Left renal pelvis (tissue), 4 donors: ENCODE measurements at regions not wholly inside any gene's neighbourhood (a gene's known extent, or its start where the extent isn't known, plus 50 kb on each side); places are given as distances from the start of the nearest gene placed in this dataset.

Source experiments
- DNase-seq, 4 donors: peaks; one replicate each; pipeline ENCODE4 v3.0.0-alpha.2; 2013; ENCODE audit warnings: low read depth in 4 of 4, low spot score in 3 of 4

DNA sequence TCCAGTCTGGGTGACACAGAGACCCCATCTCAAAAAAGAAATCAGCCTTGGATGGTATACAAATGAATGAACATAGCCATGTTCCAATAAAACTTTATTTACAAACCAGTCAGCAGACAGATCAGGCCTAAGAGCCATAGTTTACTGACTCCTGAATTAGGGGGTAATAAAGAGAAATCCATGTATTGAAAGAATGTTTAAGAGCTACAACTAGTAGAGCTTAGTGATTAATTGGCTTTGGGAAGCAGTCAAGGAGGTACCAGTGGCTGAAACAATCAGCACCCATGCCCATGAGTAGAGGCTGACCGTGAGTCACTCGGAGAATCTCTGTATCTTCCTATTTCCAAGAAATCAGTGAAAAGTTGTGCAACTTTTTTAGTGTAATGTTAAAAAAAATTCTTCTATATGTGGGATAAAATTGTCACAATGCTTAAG lies 223.6 kb upstream of the RREB1 start:
- no peak for DNase-seq

DNA sequence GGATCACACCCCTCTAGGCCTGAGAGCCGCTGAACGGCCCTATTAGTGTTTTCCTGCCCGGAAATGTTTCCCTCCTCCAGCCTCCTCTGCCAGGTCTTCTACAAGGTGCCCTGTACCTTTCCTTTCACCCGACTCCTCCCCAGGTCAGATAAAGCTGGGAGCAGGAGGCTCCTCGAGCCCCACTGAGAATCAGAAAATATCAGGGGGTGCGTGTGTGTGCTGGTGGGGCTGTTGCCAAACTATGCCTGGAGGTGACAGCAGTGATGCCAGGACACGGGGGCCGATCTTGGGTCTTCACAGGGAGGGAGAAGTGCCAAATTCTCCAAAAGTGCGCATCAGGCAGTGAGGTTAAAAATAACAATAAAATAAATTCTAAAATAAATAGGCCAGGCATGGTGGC lies 222.8 kb upstream of the RREB1 start:
- DNase-seq, result no peak

DNA sequence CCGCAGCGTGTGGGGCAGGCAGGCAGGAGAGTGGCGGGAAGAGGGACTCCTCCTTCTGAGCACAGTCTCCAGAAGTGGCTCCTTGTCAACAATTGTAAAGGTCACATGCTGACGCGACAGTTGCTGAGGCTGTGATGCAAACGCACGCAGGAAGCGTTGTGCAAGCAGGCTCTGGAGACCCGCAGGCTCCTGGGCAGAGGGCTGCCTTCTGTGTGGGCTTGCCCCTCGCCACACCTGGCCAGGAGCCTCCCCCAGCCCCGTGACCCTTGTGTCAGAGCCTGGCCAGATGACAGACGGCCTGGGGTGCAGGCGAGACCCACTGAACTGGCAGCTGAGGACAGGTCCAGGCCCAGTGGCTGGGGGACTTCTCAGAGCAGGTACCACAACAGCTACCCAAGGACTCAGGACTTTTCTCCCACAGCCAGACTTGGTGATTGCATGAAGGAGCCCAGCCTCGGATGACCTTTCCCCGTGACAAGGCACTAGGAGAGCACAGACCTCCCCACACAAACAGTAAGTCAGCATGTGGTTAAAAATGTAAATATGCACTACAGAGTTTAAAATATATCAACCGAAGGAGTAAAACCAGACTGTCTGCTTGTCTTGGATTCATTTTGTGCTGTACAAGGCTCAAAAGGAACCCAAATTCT lies 222.1 kb upstream of the RREB1 start:
- no peak for DNase-seq

DNA sequence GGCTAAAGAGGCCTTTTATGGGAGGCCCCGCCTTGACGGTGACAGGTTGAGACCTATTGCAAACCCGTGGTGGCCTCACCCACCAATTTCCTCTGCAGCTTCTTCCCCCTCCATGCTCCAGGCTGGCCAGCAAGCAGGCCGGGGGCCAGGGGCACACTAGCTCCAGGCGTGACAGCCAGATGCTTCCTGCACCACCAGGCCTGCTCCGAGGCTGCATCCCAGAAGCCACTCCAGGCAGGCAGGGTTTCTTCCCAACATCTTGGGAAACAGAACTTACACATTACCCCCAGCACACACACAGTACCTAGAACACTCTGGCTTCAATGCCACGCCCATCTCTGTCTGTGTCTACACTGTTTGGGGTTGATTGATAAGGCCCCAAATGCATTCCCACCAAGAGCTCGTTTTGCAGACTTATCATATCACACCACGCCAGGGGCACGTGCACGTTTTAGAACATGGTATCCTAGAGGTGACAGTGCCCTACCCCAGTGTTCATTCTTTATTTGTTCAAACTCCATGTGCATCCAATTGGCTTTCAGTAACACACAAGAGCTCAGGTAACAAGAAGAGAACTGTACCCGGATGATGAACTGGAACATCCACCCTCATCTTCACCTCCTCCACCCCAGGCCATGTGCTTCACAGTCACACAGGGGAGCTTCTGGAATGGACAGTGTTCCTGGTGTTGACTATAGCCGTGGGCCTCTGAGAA lies 221.4 kb upstream of the RREB1 start:
- no peak for DNase-seq

DNA sequence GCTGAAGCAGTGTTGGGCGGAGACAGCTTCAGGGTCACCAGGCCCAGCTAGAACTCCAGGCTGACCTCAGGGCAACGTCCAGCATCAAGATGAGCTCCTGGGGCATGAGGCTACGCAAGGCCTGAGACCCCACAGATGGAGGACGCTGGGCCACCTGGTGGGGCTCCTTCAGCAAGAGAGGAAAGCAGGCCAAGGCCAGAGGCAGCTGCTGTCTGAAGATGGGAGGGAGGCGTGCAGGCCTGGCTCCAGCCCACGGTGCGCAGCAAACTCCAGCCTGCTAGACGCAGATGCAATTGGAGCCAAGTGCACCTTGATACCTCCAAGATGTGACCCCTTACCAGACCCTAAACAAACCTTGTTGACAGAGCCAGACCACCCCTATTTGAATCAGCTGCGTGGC lies 220.9 kb upstream of the RREB1 start:
- DNase-seq, result no peak

DNA sequence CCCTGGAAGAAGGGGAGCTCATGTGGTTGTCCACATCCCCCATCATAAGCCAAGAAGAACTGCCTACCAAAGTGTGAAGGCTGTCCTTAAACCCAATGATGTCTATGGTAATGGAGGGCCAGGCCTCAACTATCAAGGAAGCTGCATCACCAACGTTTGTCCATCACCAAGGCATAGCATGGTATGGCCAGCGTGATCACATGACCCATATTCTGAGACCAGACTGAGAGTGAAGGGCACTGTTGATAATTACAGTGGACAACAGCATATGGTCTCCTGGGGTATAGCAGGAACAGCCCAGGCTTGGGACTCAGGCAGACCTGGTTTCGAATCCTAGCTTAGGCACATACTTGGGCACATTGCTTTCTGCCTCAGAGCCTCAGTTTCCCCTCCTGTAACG lies 218.2 kb upstream of the RREB1 start:
- DNase-seq, result no peak

DNA sequence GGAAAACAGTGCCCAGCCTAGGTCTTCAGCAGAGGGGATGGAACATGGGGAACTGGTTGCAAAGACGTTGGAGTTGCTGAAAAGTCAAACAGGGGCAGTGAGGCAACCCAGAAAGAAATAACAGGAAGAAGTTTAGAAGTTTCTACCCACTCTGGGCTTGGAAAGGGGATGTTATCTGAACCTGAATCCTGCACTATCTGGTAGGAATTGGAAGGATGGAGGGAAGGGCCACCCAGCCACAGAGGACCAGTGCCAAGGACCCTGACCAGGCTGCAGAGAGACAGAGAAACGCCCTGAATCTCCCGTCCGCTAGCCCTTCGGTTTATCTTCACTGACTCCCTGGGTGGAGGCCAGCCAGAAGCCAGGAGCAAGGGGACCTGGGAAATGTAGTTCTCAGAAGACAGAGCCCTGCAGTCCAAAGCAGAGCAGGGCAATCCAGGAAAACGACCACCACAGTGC lies 217.3 kb upstream of the RREB1 start:
- DNase-seq, result no peak

DNA sequence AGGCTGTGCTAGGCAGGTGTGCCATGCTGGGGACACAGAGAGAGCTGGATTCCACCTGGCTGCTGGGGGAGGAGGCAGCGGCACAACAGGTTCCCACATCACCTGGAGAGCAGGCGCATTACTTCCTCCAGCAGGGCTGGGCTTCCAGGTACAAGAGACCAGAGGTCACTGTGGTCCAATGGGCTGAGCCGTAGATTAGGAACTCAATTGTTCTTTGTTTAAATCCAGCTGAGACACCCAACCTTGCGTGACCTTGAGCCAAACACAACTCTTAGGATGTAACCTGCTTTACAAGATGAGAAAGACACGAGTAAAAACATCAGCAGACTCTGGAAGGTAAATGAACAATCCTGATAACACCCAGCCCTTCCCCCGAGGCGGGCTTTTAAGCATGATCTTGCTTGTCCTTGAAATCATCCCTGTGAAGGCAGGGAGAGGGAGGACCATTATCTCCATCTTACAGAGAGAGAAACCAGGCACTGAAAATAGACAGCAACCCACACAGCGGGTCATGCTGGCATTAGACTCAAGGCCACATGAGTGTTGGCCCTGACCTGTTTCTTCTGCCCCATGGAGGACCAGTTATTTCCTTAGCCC lies 216.5 kb upstream of the RREB1 start:
- no peak for DNase-seq

DNA sequence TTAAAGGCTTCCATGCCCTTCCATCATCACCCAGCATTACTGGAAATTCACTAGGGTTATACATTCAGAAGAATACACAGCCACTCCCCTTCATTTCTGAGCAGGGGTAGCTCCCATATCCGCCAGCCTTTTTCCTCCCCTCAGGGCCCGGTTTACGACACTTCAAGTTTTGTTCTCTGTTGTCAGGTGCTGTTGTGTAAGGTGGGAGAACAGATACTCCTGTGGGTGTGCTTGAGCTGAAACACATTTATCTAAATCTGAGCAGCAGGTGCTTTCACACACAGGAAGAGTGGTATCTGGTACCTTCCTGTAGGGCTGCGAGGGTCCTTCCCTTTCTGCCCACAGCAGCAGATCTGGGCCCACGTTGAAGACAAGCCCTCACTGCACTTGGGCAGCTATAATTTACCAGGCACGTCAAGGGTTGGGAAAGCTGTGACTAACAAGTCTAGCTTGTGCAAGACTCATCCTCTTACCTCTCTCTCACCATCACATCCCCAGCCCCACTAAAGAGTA lies 215.8 kb upstream of the RREB1 start:
- no peak for DNase-seq

DNA sequence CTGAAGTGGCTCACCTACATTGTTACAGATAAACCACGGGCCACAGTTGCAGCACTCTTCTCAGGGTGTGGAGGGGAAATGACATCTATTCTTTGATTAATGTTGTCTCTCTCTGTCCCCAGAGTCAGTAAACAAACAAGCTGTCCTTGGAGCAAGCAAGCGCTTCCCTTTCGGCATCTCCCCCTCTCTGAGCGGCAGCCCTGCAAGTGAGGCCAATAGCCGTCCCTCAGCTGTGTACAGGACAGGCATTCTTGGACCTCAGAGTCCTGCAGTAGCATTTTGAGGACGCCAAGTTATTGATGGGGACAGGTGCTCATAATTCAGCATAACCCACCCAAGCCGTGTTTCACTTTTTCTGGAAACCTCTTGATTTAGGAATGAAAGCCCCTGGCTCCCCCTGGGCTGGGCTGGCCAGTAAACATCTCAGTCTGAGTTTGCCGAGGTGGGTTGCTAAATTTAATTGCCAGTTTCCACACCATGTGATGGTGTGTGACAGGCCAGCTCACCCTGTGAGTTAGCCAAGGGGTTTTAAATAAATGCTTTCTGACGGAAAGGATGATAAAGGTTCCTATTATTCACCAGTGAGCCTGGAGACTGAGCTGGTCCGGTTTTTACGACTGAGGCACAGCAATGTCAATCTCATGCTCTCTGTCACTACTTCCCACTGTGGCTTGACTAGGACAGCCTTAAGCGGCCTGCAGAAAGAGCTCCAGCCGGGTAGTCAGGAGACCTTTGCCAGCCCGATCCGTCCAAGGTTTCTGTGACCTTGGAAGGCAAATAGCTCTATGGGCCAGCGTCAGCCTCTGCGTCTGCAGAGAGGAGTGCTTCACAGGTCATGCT lies 214.8 kb upstream of the RREB1 start:
- no peak for DNase-seq

DNA sequence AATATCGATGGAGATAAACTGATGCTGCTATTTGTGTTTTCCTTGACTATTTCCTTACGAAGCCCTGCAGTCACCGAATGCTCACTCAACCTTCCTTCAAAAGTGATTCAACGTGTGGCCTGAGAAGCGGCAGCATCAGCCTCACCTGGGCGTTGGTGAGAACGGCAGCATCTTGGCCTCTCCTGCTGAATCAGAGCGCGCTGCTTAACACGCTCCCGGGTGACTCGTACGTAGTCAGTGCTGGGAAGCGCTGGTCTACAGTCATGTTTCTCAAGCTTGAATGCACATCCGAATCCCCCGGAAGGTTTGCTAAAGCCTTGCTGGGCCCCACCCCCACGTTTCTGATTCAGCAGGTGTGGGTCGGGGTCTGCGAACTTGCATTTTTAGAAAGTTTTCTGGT lies 214.1 kb upstream of the RREB1 start:
- DNase-seq, result no peak

DNA sequence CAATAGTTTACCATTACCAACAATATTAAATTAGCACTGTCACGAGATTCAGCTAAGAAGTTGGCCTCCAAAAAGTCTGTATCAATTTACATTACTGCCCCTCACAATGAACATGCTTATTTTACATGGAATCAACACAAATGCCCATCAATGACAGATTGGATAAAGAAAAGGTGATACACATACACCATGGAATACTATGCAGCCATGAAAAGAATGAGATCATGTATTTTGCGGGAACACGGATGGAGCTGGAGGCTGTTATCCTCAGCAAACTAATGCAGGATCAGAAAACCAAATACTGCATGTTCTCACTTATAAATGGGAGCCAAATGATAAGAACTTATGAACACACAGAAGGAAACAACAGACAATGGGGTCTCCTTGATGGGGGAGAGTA lies 211.8 kb upstream of the RREB1 start:
- DNase-seq, result no peak

DNA sequence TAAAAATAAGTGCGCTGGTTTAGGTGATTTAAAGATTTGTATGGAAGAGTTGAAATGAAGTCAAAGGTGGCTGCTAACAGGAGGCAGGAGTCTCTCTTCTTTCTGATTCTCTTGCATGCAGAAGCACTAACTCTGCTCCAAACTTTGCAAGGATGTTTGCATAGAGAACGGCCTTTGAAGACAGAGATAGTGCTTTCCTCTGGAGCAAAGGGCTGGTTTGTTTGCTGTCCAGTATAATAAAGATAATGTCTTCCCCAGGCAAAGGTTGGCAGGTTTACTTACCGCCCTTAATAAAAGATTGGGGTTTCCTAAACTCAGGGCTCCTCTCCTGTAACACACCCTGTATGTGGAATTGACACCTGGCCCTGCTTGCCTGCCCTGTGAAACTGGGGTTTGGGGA lies 210.6 kb upstream of the RREB1 start:
- DNase-seq, result no peak

DNA sequence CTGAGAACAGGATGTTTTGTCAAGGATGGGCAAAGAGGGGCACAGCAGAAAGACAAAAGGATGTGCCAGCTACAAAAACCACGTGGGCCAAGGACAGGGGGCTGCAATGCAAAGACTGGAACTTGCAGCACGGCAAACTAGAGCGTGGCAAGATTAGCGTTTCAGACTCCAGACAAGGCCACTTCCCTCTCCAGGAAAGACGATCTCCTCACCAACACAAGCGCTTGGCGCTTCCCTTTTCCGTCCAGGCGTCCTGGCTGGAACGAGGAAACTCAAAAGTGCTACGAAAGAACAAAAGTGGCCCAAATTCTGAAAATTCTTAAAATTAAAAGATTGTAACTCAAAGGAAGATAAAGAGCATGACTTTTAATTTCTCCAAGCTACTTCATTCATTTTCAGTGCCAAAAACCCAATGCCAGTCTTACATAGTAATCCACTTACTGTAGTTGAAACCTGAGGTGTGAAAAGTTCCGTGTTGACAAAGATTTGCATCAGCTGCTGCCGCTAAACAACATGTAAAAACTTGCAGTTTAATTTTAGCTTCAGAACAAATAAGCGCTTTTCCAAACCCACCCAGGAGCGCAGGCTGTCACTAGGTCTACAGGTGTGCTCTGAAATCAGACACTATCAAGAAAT lies 207.1 kb upstream of the RREB1 start:
- DNase-seq, result no peak

DNA sequence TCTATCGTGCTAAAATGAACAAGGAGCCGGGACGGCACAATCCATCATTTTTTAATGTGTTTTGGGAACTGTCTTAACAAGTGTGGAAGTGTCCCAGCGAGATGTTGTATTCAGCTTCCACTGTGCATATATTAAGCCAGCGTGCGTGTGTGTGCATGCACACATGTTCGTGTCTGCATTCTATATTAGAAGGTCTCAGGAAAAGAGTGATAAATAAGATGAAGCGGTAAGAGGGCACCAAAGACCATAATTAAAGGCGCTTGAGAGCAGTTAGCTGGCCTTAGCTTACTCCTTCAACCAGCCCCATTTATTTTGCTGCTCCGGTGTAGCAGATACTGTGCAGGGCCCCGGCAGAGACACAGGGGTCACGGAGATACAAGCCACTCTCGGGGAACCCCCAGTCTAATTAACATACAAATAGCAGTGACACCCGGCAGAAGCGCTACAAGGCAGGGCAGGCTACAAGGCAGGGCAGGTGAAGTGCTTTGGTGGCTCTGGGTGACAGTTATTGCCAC lies 206.5 kb upstream of the RREB1 start:
- no peak for DNase-seq

DNA sequence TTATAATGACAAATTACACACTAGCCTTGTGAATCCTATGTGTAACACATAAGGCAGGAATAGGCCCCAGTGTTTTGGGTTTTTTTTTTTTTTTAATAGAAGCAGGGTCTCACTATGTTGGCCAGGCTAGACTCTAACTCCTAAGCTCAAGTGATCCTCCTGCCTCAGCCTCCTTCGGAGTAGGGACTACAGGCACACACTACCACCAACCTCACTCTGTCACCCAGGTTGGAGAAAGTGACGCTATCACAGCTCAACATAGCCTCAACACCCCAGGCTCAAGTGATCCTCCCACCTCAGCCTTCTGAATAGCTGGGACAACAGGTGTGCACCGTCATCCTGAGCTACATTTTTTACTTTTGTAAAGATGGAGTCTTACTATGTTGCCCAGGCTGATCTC lies 205.8 kb upstream of the RREB1 start:
- DNase-seq, result no peak

DNA sequence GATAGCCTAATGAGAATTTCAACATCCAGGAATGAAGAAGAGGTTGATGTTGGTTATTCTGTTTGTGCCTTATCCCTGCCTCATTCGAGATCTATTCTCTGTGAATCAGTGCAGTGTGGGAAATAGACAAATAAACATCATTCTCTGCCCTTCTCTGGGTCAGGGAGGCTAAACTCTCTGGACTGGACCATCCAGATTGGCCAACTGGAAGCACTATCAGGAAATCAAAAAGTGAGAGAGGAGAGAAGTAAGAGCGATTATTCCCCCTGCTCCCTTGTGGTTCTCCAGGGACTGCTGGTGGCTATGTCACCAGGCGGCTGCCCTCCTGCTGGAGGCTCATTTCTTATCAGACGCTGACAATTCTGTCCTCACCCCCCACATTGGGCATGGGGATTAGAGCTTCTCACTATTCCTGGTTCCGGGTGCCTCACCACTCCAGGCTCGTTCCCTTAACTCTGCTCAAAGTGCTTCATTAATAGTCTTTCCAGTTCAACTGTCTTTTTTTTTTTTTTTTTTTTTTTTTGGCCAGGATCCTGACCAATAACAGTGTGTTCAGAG lies 201.7 kb upstream of the RREB1 start:
- DNase-seq, result no peak

DNA sequence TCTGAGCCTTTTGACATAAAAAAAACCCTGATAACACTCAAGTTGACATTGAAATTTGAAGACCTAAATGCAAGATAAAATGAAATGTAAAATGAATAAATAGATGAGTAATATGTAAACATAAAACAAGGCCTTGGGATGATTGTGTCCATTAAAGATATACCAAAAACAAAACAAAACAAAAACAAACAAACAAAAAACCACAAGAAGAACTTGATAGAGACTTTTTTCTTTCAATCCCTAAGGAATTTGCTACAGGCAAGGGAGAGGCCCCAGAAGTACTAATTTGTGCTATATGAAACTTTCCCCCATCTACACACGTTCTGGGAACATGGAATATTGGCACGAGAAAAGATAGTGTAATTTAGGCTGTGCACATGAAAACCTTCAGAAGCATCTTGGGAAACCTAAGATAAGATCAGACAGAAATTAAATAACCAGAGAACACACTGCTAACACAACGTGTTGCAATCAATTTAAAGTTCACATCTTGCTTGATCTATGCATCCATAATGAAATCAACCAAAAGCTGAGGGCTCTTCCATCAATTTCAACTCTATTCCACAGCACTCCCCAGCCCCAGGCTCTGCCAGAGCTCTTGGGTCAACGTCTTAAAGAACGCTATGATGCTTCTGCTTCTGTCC lies 201.1 kb upstream of the RREB1 start:
- no peak for DNase-seq

DNA sequence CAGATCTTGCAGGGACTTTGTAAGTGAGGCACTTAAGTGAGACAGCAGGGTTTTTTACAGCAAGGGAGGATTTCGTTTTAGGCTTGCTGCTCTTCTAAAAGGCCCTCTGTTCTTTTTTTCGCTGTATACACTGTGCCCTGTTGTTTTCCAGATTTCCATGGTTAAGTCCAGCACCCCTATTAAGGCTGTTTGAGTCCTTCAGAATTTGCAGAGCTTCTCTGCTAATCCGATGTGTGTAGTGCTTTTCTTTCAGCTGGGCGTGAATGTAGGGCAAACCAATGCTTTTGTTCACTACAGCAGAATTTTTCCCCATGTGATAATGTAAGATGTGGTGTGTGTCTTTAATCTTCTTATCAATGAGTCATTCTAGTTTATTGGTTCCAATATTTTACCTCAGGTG lies 200.5 kb upstream of the RREB1 start:
- no peak for DNase-seq

DNA sequence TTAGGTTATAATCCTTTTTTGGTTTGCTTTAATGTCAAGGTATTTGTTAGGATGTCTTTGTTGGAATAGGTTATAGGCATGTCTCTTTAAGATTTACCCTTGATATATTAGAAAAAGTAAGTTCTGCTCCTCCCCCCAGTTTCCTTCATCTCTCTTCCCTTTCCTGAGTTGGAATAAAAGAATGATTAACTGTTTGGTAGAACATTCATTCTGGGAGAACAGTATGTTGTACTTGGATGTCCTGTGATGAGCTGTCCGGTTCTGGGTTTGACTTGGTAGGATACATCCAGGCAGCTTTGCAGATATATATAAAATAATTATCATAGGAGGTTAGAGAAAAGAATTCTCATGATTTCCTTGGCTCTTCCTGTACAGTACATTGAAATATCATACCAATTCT lies 199.6 kb upstream of the RREB1 start:
- DNase-seq, result no peak
